ENCODE measurements at regions not wholly inside any gene's neighbourhood (a gene's known extent, or its start where the extent isn't known, plus 50 kb on each side); places are given as distances from the start of the nearest gene placed in this dataset.

GRCh38 chr3:194270627-194271459, 80.3 kb downstream of the CPN2 start:
- TF ChIP-seq CTCF (IDR thresholded peaks at IDR 0.05) (no peak), POLR2A (IDR thresholded peaks at IDR 0.05) (no peak)
